ENCODE measurements at regions not wholly inside any gene's neighbourhood (a gene's known extent, or its start where the extent isn't known, plus 50 kb on each side); places are given as distances from the start of the nearest gene placed in this dataset.

- TF ChIP-seq CTCF (IDR thresholded peaks at IDR 0.05 in 4 of 5, conservative IDR thresholded peaks at IDR 0.05 in 1 of 5), result no peak
- TF ChIP-seq POLR2A (IDR thresholded peaks at IDR 0.05), result no peak
Observed at GRCh38 chr4:156515295-156515694, 456.3 kb downstream of the PDGFC start.

Measured in gastrocnemius medialis (tissue), 4 donors.